Trophoblast cell (in vitro differentiated cells and primary cell): ENCODE measurements at regions not wholly inside any gene's neighbourhood (a gene's known extent, or its start where the extent isn't known, plus 50 kb on each side); places are given as distances from the start of the nearest gene placed in this dataset.

ENCODE experiments used
- DNase-seq, 2 donors: peaks; one replicate each; pipeline ENCODE4 v3.0.0-alpha.2; 2016
- H2AFZ ChIP-seq: 2 replicates; pipeline ENCODE4 v1.6.1; 2013; ENCODE audit warnings: low read length, moderate library complexity, mild to moderate bottlenecking; ENCODE audit not compliant: insufficient read depth, poor library complexity
- H2AK5ac ChIP-seq: 2 replicates; pipeline ENCODE4 v1.6.1; 2013; ENCODE audit warnings: mild to moderate bottlenecking, low read length
- H2BK120ac ChIP-seq: 2 replicates; pipeline ENCODE4 v1.6.1; 2013; ENCODE audit warnings: low read length, mild to moderate bottlenecking, moderate library complexity; ENCODE audit not compliant: insufficient read depth, poor library complexity
- H2BK12ac ChIP-seq: 2 replicates; pipeline ENCODE4 v1.6.1; 2013; ENCODE audit warnings: mild to moderate bottlenecking, low read length, moderate library complexity
- H2BK5ac ChIP-seq: 2 replicates; pipeline ENCODE4 v1.6.1; 2013; ENCODE audit warnings: low read length, low read depth, moderate library complexity, mild to moderate bottlenecking; ENCODE audit not compliant: poor library complexity
- H3K14ac ChIP-seq: 2 replicates; pipeline ENCODE4 v1.6.1; 2013; ENCODE audit warnings: mild to moderate bottlenecking, low read length
- H3K18ac ChIP-seq: 2 replicates; pipeline ENCODE4 v1.6.1; 2013; ENCODE audit warnings: mild to moderate bottlenecking, low read length
- H3K23ac ChIP-seq: 2 replicates; pipeline ENCODE4 v1.6.1; 2013; ENCODE audit warnings: low read length
- H3K27ac ChIP-seq: 2 replicates; pipeline ENCODE4 v1.5.1; 2013; ENCODE audit warnings: low read depth, mild to moderate bottlenecking, inconsistent platforms, low read length, moderate library complexity
- H3K27me3 ChIP-seq: 2 replicates; pipeline ENCODE4 v1.6.1; 2013; ENCODE audit warnings: inconsistent platforms, mild to moderate bottlenecking, low read length, moderate library complexity; ENCODE audit not compliant: insufficient read depth
- H3K36me3 ChIP-seq, 2 experiments: 1 replicate in 1 of 2; 2 replicates in 1 of 2; pipeline ENCODE4 v1.6.1; 2013; ENCODE audit warnings: low read length in 2 of 2, mild to moderate bottlenecking in 2 of 2, moderate library complexity in 1 of 2; ENCODE audit not compliant: insufficient read depth in 2 of 2, control insufficient read depth in 1 of 2
- H3K4ac ChIP-seq: 2 replicates; pipeline ENCODE4 v1.6.1; 2013; ENCODE audit warnings: low read depth, mild to moderate bottlenecking, low read length, moderate library complexity
- H3K4me1 ChIP-seq, 2 experiments: 1 replicate in 1 of 2; 2 replicates in 1 of 2; pipeline ENCODE4 v1.6.1; 2013; ENCODE audit warnings: low read length in 2 of 2, mild to moderate bottlenecking in 2 of 2, moderate library complexity in 1 of 2; ENCODE audit not compliant: insufficient read depth in 2 of 2, control insufficient read depth in 1 of 2
- H3K4me2 ChIP-seq: 2 replicates; pipeline ENCODE4 v1.6.1; 2013; ENCODE audit warnings: inconsistent platforms, mild to moderate bottlenecking, low read length, moderate library complexity
- H3K4me3 ChIP-seq: 2 replicates; pipeline ENCODE4 v1.5.1; 2013; ENCODE audit warnings: mild to moderate bottlenecking, low read depth, low read length, inconsistent platforms
- H3K79me1 ChIP-seq: one replicate; pipeline ENCODE4 v1.6.1; 2013; ENCODE audit warnings: low read length
- H3K79me2 ChIP-seq: 2 replicates; pipeline ENCODE4 v1.6.1; 2013; ENCODE audit warnings: low read length, mild to moderate bottlenecking; ENCODE audit not compliant: control insufficient read depth, insufficient read depth, poor library complexity
- H3K9ac ChIP-seq: 2 replicates; pipeline ENCODE4 v1.6.1; 2013; ENCODE audit warnings: mild to moderate bottlenecking, low read length
- H3K9me3 ChIP-seq: 2 replicates; pipeline ENCODE4 v1.6.1; 2013; ENCODE audit warnings: low read depth, mild to moderate bottlenecking, control low read depth, inconsistent platforms, low read length; ENCODE audit not compliant: insufficient read depth
- H4K12ac ChIP-seq: 2 replicates; pipeline ENCODE4 v1.6.1; 2013; ENCODE audit warnings: low read depth, mild to moderate bottlenecking, low read length, moderate library complexity
- H4K8ac ChIP-seq: 2 replicates; pipeline ENCODE4 v1.6.1; 2013; ENCODE audit warnings: low read depth, mild to moderate bottlenecking, low read length, moderate library complexity
- H4K91ac ChIP-seq: one replicate; pipeline ENCODE4 v1.6.1; 2013; ENCODE audit warnings: low read depth, mild to moderate bottlenecking, low read length, moderate library complexity
- WGBS: extraction: QIAGEN DNeasy Blood & Tissue Kit; methylation state at CpG from one replicate; pipeline ENCODE4 v1.1.7; 2013; ENCODE audit warnings: missing lambda C conversion rate; ENCODE audit not compliant: insufficient read length, insufficient coverage; ENCODE audit errors: extremely low coverage; 5-methylcytosine and 5-hydroxymethylcytosine counted together

GRCh38 chr16:63038397-63039106 is 1002.3 kb upstream of the CDH8 start:
- no peak overlapping the region for H3K18ac ChIP-seq
- H2AK5ac ChIP-seq = no peak overlapping the region
- no peaks in the 10 kb centered on the region for H3K27me3 ChIP-seq
- no peak overlapping the region for H4K91ac ChIP-seq
- H3K36me3 ChIP-seq = no peaks in the 10 kb centered on the region
- H2BK12ac ChIP-seq = no peak overlapping the region
- no peak overlapping the region for H3K9ac ChIP-seq
- no peak overlapping the region for H3K4me3 ChIP-seq
- no peak overlapping the region for H2AFZ ChIP-seq
- DNase-seq = no peak
- no peak overlapping the region for H2BK120ac ChIP-seq
- no peak overlapping the region for H3K14ac ChIP-seq
- no peaks in the 10 kb centered on the region for H3K4me1 ChIP-seq
- H3K79me1 ChIP-seq = no peaks in the 10 kb centered on the region
- no peak overlapping the region for H4K8ac ChIP-seq
- no peak overlapping the region for H3K27ac ChIP-seq
- no peak overlapping the region for H3K4ac ChIP-seq
- H2BK5ac ChIP-seq = no peak overlapping the region
- no peak overlapping the region for H3K23ac ChIP-seq
- no peaks in the 10 kb centered on the region for H3K79me2 ChIP-seq
- no peaks in the 10 kb centered on the region for H3K9me3 ChIP-seq
- no CpG with 5 or more reads among the region's 7 CpGs for WGBS
- no peak overlapping the region for H4K12ac ChIP-seq
- H3K4me2 ChIP-seq = no peak overlapping the region

- Histone ChIP-seq H2BK5ac (no peak overlapping the region), H2AFZ (no peak overlapping the region), H3K23ac (no peak overlapping the region), H3K27me3 (no peaks in the 10 kb centered on the region), H4K12ac (no peak overlapping the region), H3K4me3 (no peak overlapping the region), H3K4me1 (no peaks in the 10 kb centered on the region), H2AK5ac (no peak overlapping the region), H3K9ac (no peak overlapping the region), H3K27ac (no peak overlapping the region), H3K14ac (no peak overlapping the region), H2BK12ac (no peak overlapping the region), H3K79me1 (no peaks in the 10 kb centered on the region), H4K8ac (no peak overlapping the region), H3K18ac (no peak overlapping the region), H3K36me3 (no peaks in the 10 kb centered on the region), H3K9me3 (no peaks in the 10 kb centered on the region), H4K91ac (no peak overlapping the region), H2BK120ac (no peak overlapping the region), H3K4ac (no peak overlapping the region), H3K4me2 (no peak overlapping the region), H3K79me2 (no peaks in the 10 kb centered on the region)
- WGBS = no CpG with 5 or more reads among the region's 1 CpG
- no peak for DNase-seq
Observed at GRCh38 chr16:63037761-63038396, 1001.6 kb upstream of the CDH8 start.

GRCh38 chr16:63018581-63019223 is 982.5 kb upstream of the CDH8 start:
- no peaks in the 10 kb centered on the region for H3K4me1 ChIP-seq
- H3K18ac ChIP-seq = no peak overlapping the region
- no peak overlapping the region for H2BK120ac ChIP-seq
- H3K27ac ChIP-seq = no peak overlapping the region
- no peak overlapping the region for H2BK12ac ChIP-seq
- H3K14ac ChIP-seq = no peak overlapping the region
- no peak overlapping the region for H4K8ac ChIP-seq
- no peak for DNase-seq
- H3K23ac ChIP-seq = no peak overlapping the region
- H3K79me1 ChIP-seq = no peaks in the 10 kb centered on the region
- H3K4me3 ChIP-seq = no peak overlapping the region
- H3K9ac ChIP-seq = no peak overlapping the region
- no peaks in the 10 kb centered on the region for H3K36me3 ChIP-seq
- H2BK5ac ChIP-seq = no peak overlapping the region
- no peaks in the 10 kb centered on the region for H3K79me2 ChIP-seq
- no peak overlapping the region for H4K91ac ChIP-seq
- no peaks in the 10 kb centered on the region for H3K9me3 ChIP-seq
- no CpG with 5 or more reads among the region's 7 CpGs for WGBS
- no peak overlapping the region for H3K4ac ChIP-seq
- H3K4me2 ChIP-seq = no peak overlapping the region
- H2AFZ ChIP-seq = no peak overlapping the region
- H2AK5ac ChIP-seq = no peak overlapping the region
- H3K27me3 ChIP-seq = no peaks in the 10 kb centered on the region
- H4K12ac ChIP-seq = no peak overlapping the region

DNA sequence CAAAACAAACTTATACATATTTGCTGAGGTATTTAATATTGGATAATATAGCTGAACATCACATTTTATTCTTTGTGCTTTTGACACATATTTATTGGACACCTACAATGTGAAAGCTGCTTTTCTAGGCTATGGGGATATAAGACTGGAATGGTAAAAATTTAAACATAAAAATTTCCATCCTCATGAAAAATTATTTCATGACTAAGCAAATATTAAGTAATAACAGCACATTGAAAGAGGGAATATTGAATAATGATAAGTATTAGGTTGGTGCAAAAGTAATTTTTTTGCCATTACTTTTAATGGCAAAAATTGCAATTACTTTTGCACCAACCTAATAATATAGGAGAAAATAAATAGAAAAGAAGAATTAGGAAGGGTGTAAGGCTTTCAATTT is 972.5 kb upstream of the CDH8 start:
- Histone ChIP-seq H2AFZ (no peak overlapping the region), H3K23ac (no peak overlapping the region), H3K4me1 (peaks cover 0 to 2% of the 10 kb centered on the region in 2 experiments), H3K79me2 (no peaks in the 10 kb centered on the region), H3K9me3 (peaks cover 2% of the 10 kb centered on the region), H2BK12ac (no peak overlapping the region), H2BK120ac (no peak overlapping the region), H3K4ac (no peak overlapping the region), H3K36me3 (no peaks in the 10 kb centered on the region), H4K91ac (no peak overlapping the region), H2BK5ac (no peak overlapping the region), H3K4me2 (no peak overlapping the region), H4K8ac (no peak overlapping the region), H3K9ac (no peak overlapping the region), H2AK5ac (no peak overlapping the region), H3K4me3 (no peak overlapping the region), H3K27me3 (no peaks in the 10 kb centered on the region), H3K27ac (no peak overlapping the region), H4K12ac (no peak overlapping the region), H3K79me1 (no peaks in the 10 kb centered on the region), H3K14ac (no peak overlapping the region), H3K18ac (no peak overlapping the region)
- no peak for DNase-seq
